MM.1S (cell line): ENCODE measurements at regions not wholly inside any gene's neighbourhood (a gene's known extent, or its start where the extent isn't known, plus 50 kb on each side); places are given as distances from the start of the nearest gene placed in this dataset.

Experiments
- DNase-seq: peaks from one replicate; pipeline ENCODE4 v3.0.0-alpha.2; 2015
- H2AFZ ChIP-seq: fragments of 300-600 bp; sonication (generic); 2 replicates; pipeline ENCODE4 v1.6.0; 2016; ENCODE audit warnings: antibody characterized with exemption, low read length
- H3F3A ChIP-seq: fragments of 300-600 bp; sonication (generic); 2 replicates; pipeline ENCODE4 v1.6.1; 2016; ENCODE audit warnings: mild to moderate bottlenecking, antibody characterized with exemption, low read length, moderate library complexity, mixed read lengths; ENCODE audit not compliant: insufficient read depth
- H3K27ac ChIP-seq: fragments of 300-600 bp; sonication (generic); 2 replicates; pipeline ENCODE4 v1.5.1; 2016; ENCODE audit warnings: mild to moderate bottlenecking, low read length
- H3K27me3 ChIP-seq: fragments of 300-600 bp; sonication (generic); replicated peaks from 2 replicates; pipeline ENCODE4 v1.6.0; 2016; ENCODE audit warnings: low read length; ENCODE audit not compliant: insufficient read depth
- H3K36me3 ChIP-seq: fragments of 300-600 bp; sonication (generic); replicated peaks from 2 replicates; pipeline ENCODE4 v1.6.1; 2016; ENCODE audit warnings: mild to moderate bottlenecking, low read length, mixed read lengths; ENCODE audit not compliant: insufficient read depth
- H3K4me1 ChIP-seq: fragments of 300-600 bp; sonication (generic); 2 replicates; pipeline ENCODE4 v1.6.1; 2016; ENCODE audit warnings: low read length, mixed read lengths
- H3K4me2 ChIP-seq: fragments of 300-600 bp; sonication (generic); 2 replicates; pipeline ENCODE4 v1.6.0; 2016; ENCODE audit warnings: low read depth, low read length
- H3K4me3 ChIP-seq: fragments of 300-600 bp; sonication (generic); 2 replicates; pipeline ENCODE4 v1.5.1; 2016; ENCODE audit warnings: low read length, mixed read lengths
- H3K79me2 ChIP-seq: fragments of 300-600 bp; sonication (generic); 2 replicates; pipeline ENCODE4 v1.6.1; 2016; ENCODE audit warnings: mixed run types, low read length, mixed read lengths
- H3K9ac ChIP-seq: fragments of 300-600 bp; sonication (generic); 2 replicates; pipeline ENCODE4 v1.6.1; 2016; ENCODE audit warnings: low read length, mixed read lengths
- H3K9me2 ChIP-seq: fragments of 300-600 bp; sonication (generic); replicated peaks from 2 replicates; pipeline ENCODE4 v1.6.1; 2016; ENCODE audit warnings: mild to moderate bottlenecking, low read length, mixed read lengths; ENCODE audit not compliant: insufficient read depth
- H3K9me3 ChIP-seq: fragments of 300-600 bp; sonication (generic); replicated peaks from 2 replicates; pipeline ENCODE4 v1.6.1; 2016; ENCODE audit warnings: mild to moderate bottlenecking, low read length, mixed read lengths; ENCODE audit not compliant: insufficient read depth
- H4K20me1 ChIP-seq: fragments of 300-600 bp; sonication (generic); 2 replicates; pipeline ENCODE4 v1.6.1; 2016; ENCODE audit warnings: mild to moderate bottlenecking, low read length, moderate library complexity, mixed read lengths; ENCODE audit not compliant: insufficient read depth
- EZH2 ChIP-seq: fragments of 300-600 bp; sonication (generic); optimal IDR thresholded peaks from 2 replicates; pipeline ENCODE3; 2017; ENCODE audit warnings: low read depth, mild to moderate bottlenecking, antibody characterized with exemption, low read length, mixed read lengths
- EZH2phosphoT487 ChIP-seq: fragments of 300-600 bp; sonication (generic); IDR thresholded peaks from 2 replicates; pipeline ENCODE4 v1.6.1; 2018; ENCODE audit warnings: antibody characterized with exemption, low read length
- TF ChIP-seq, protein P1 (sequence below): fragments of 300-600 bp; sonication (generic); IDR thresholded peaks from 2 replicates; pipeline ENCODE4 v1.5.1; 2016; ENCODE audit warnings: antibody characterized with exemption, low read length, mixed read lengths

DNA sequence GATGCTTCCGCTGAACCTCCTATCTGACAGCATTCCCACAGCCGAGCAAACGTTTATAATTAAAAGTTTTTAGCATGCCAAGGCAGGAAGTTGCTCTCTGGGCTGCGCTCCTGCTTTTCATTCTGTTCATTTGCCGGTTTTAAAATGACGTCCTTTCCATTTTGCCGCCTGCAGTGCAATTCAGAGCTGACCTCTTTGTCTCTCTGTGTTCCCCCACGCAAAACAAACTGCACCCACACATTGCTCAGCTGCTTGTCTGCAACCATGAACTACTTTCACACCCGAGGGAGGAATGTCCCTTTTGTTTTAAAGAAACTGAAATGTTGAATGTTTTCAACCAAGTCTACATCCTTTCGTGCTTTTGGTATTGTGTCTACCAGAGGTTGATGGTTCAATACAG lies 416.5 kb downstream of the EFNB2 start:
- Histone ChIP-seq H3K9me3 (no peaks in the 10 kb centered on the region), H3K4me1 (no peaks in the 10 kb centered on the region), H3K4me2 (no peak overlapping the region), H3K79me2 (no peaks in the 10 kb centered on the region), H3K27ac (no peak overlapping the region), H4K20me1 (no peaks in the 10 kb centered on the region), H3K9ac (no peak overlapping the region), H3F3A (no peaks in the 10 kb centered on the region), H3K9me2 (no peaks in the 10 kb centered on the region), H3K27me3 (no peaks in the 10 kb centered on the region), H2AFZ (no peak overlapping the region), H3K4me3 (no peak overlapping the region), H3K36me3 (no peaks in the 10 kb centered on the region)
- DNase-seq: no peak
- TF ChIP-seq EZH2 (no peak), EZH2phosphoT487 (no peak)
- TF ChIP-seq, protein P1, sequence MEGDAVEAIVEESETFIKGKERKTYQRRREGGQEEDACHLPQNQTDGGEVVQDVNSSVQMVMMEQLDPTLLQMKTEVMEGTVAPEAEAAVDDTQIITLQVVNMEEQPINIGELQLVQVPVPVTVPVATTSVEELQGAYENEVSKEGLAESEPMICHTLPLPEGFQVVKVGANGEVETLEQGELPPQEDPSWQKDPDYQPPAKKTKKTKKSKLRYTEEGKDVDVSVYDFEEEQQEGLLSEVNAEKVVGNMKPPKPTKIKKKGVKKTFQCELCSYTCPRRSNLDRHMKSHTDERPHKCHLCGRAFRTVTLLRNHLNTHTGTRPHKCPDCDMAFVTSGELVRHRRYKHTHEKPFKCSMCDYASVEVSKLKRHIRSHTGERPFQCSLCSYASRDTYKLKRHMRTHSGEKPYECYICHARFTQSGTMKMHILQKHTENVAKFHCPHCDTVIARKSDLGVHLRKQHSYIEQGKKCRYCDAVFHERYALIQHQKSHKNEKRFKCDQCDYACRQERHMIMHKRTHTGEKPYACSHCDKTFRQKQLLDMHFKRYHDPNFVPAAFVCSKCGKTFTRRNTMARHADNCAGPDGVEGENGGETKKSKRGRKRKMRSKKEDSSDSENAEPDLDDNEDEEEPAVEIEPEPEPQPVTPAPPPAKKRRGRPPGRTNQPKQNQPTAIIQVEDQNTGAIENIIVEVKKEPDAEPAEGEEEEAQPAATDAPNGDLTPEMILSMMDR: no peak

DNA sequence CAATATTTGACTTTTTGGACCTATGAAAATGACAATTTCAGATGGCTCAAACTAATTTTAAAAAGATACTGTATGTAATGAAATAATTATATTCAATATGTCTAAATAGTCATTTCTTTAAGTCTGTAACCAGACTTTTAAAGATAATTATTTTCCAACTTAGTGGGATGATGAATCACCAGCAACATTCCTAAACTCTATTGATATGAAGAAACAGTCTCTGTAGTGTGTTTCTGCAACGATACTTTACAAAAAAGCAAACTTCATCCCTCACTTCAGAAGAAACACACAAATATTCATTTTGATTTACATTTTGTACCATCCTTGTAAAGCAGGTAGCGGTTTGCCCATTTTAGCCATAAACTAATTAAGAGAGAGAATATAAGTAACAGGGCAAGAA lies 417.4 kb downstream of the EFNB2 start:
- Histone ChIP-seq H3K9me3 (no peaks in the 10 kb centered on the region), H3K27me3 (no peaks in the 10 kb centered on the region), H3K4me2 (no peak overlapping the region), H3K27ac (no peak overlapping the region), H3F3A (no peaks in the 10 kb centered on the region), H3K4me1 (no peaks in the 10 kb centered on the region), H3K9ac (no peak overlapping the region), H2AFZ (no peak overlapping the region), H4K20me1 (no peaks in the 10 kb centered on the region), H3K36me3 (no peaks in the 10 kb centered on the region), H3K9me2 (no peaks in the 10 kb centered on the region), H3K4me3 (no peak overlapping the region), H3K79me2 (no peaks in the 10 kb centered on the region)
- TF ChIP-seq EZH2phosphoT487 (no peak), EZH2 (no peak)
- TF ChIP-seq, protein P1: no peak
- no peak for DNase-seq

DNA sequence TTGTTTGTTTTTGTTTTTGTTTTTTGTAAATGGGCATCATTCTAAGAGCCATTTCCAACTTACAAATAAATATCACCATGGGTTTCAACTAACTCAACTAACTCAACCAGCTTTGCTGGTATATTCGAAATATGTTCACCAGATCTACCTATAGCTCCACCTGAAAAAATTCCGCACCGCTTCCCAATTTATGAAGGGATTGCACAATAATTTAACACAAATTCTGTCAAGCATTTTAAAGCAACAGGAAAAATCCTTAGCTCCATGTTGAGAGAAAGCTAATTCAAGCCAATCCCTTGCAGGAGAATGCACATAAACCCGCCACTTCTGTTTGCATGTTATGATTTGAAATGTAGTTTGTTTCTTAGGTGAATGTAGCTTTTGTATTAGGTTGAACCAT lies 417.8 kb downstream of the EFNB2 start:
- TF ChIP-seq, protein P1: no peak
- no peak for TF ChIP-seq EZH2phosphoT487
- TF ChIP-seq EZH2: no peak
- no peaks in the 10 kb centered on the region for H3K79me2 ChIP-seq
- H3K27me3 ChIP-seq: no peaks in the 10 kb centered on the region
- no peaks in the 10 kb centered on the region for H4K20me1 ChIP-seq
- H3K4me2 ChIP-seq: no peak overlapping the region
- H3K4me3 ChIP-seq: no peak overlapping the region
- no peak overlapping the region for H3K9ac ChIP-seq
- DNase-seq: no peak
- no peaks in the 10 kb centered on the region for H3K9me3 ChIP-seq
- no peak overlapping the region for H2AFZ ChIP-seq
- H3K9me2 ChIP-seq: no peaks in the 10 kb centered on the region
- H3K36me3 ChIP-seq: no peaks in the 10 kb centered on the region
- no peak overlapping the region for H3K27ac ChIP-seq
- no peaks in the 10 kb centered on the region for H3F3A ChIP-seq
- no peaks in the 10 kb centered on the region for H3K4me1 ChIP-seq
